CMK (cell line): ENCODE measurements at regions not wholly inside any gene's neighbourhood (a gene's known extent, or its start where the extent isn't known, plus 50 kb on each side); places are given as distances from the start of the nearest gene placed in this dataset.

Source experiments
- DNase-seq: peaks from one replicate; pipeline ENCODE4 v3.0.0-alpha.2; 2010; ENCODE audit warnings: low read depth

- DNase-seq = peak; percentile 12
Measured at GRCh38 chr4:14787894-14788293, 214.4 kb upstream of the CPEB2 start.

GRCh38 chr4:14790494-14790893 is 211.8 kb upstream of the CPEB2 start:
- no peak for DNase-seq

- DNase-seq = no peak
Measured at GRCh38 chr4:14792702-14793227, 209.5 kb upstream of the CPEB2 start.

- DNase-seq = no peak
Measured at GRCh38 chr4:14800977-14801376, 201.3 kb upstream of the CPEB2 start.

- DNase-seq = no peak
Measured at GRCh38 chr4:14802596-14802995, 199.7 kb upstream of the CPEB2 start.

- no peak for DNase-seq
Measured at GRCh38 chr4:14807856-14808255, 194.4 kb upstream of the CPEB2 start.

- no peak for DNase-seq
Measured at GRCh38 chr4:14809203-14809602, 193.1 kb upstream of the CPEB2 start.

GRCh38 chr4:14810121-14810520 is 192.2 kb upstream of the CPEB2 start:
- no peak for DNase-seq

GRCh38 chr4:14810568-14810967 is 191.7 kb upstream of the CPEB2 start:
- no peak for DNase-seq

GRCh38 chr4:14812101-14812500 is 190.2 kb upstream of the CPEB2 start:
- DNase-seq = no peak

GRCh38 chr4:14816623-14817261 is 185.5 kb upstream of the CPEB2 start:
- DNase-seq = no peak

GRCh38 chr4:14824189-14824588 is 178.1 kb upstream of the CPEB2 start:
- no peak for DNase-seq

- no peak for DNase-seq
Measured at GRCh38 chr4:14827111-14827510, 175.2 kb upstream of the CPEB2 start.

- DNase-seq = no peak
Measured at GRCh38 chr4:14829795-14830194, 172.5 kb upstream of the CPEB2 start.

- no peak for DNase-seq
Measured at GRCh38 chr4:14831416-14831815, 170.9 kb upstream of the CPEB2 start.

- DNase-seq = no peak
Measured at GRCh38 chr4:14833053-14833452, 169.2 kb upstream of the CPEB2 start.

GRCh38 chr4:14834382-14834781 is 167.9 kb upstream of the CPEB2 start:
- DNase-seq = no peak

- no peak for DNase-seq
Measured at GRCh38 chr4:14835288-14835687, 167.0 kb upstream of the CPEB2 start.

GRCh38 chr4:14835708-14836425 is 166.4 kb upstream of the CPEB2 start:
- DNase-seq = no peak

- no peak for DNase-seq
Measured at GRCh38 chr4:14837860-14838259, 164.4 kb upstream of the CPEB2 start.

GRCh38 chr4:14841801-14842768 is 160.2 kb upstream of the CPEB2 start:
- no peak for DNase-seq

- no peak for DNase-seq
Measured at GRCh38 chr4:14842964-14843630, 159.2 kb upstream of the CPEB2 start.
